Keratinocyte (primary cell): ENCODE measurements at regions not wholly inside any gene's neighbourhood (a gene's known extent, or its start where the extent isn't known, plus 50 kb on each side); places are given as distances from the start of the nearest gene placed in this dataset.

ENCODE experiments used
- DNase-seq: peaks from one replicate; pipeline ENCODE4 v3.0.0-alpha.2; 2011; ENCODE audit warnings: low read depth, missing footprints, low spot score
- FAIRE-seq: peaks from 2 replicates; lab custom pipeline; 2011; peaks lifted over from hg19 to GRCh38; lab: Jason Lieb, UNC
- H2AFZ ChIP-seq: 2 replicates; pipeline ENCODE4 v1.6.0; 2012; ENCODE audit warnings: low read length, control low read depth, inconsistent platforms; ENCODE audit not compliant: control insufficient read depth
- H3K27ac ChIP-seq: 2 replicates; pipeline ENCODE4 v1.5.1; 2011; ENCODE audit warnings: low read length; ENCODE audit not compliant: control insufficient read depth, insufficient read depth
- H3K27me3 ChIP-seq: 3 replicates; pipeline ENCODE4 v1.6.0; 2011; ENCODE audit warnings: low read length; ENCODE audit not compliant: control insufficient read depth, insufficient read depth; ENCODE audit errors: extremely low read depth
- H3K36me3 ChIP-seq, 2 experiments: 2 replicates in 1 of 2; 3 replicates in 1 of 2; pipeline ENCODE4 v1.5.1; 2011; ENCODE audit warnings: low read length in 2 of 2, mild to moderate bottlenecking in 1 of 2; ENCODE audit not compliant: control insufficient read depth in 2 of 2, insufficient read depth in 2 of 2; ENCODE audit errors: extremely low read depth in 1 of 2
- H3K4me1 ChIP-seq: 3 replicates; pipeline ENCODE4 v1.5.1; 2011; ENCODE audit warnings: low read length; ENCODE audit not compliant: control insufficient read depth, insufficient read depth; ENCODE audit errors: extremely low read depth
- H3K4me2 ChIP-seq: 3 replicates; pipeline ENCODE4 v1.6.0; 2011; ENCODE audit warnings: low read depth, low read length; ENCODE audit not compliant: control insufficient read depth, insufficient read depth; ENCODE audit errors: extremely low read depth
- H3K4me3 ChIP-seq, 3 experiments: fragments of 200-600 bp in 1 of 3; sonication (generic) in 1 of 3; 2 replicates in 2 of 3; 3 replicates in 1 of 3; pipeline ENCODE4 v1.5.1; 2011 to 2016; ENCODE audit warnings: low read length in 3 of 3, mild to moderate bottlenecking in 3 of 3, control low read depth in 2 of 3, inconsistent platforms in 1 of 3, low read depth in 1 of 3, mixed read lengths in 1 of 3, mixed run types in 1 of 3, moderate library complexity in 1 of 3; ENCODE audit not compliant: control insufficient read depth in 2 of 3, insufficient read depth in 2 of 3; ENCODE audit errors: extremely low read depth in 1 of 3
- H3K79me2 ChIP-seq: 2 replicates; pipeline ENCODE4 v1.6.0; 2012; ENCODE audit warnings: low read length; ENCODE audit not compliant: control insufficient read depth, insufficient read depth
- H3K9ac ChIP-seq: 3 replicates; pipeline ENCODE4 v1.6.0; 2011; ENCODE audit warnings: low read length; ENCODE audit not compliant: control insufficient read depth, insufficient read depth; ENCODE audit errors: extremely low read depth
- H3K9me1 ChIP-seq: 3 replicates; pipeline ENCODE4 v1.6.0; 2011; ENCODE audit warnings: low read length; ENCODE audit not compliant: control insufficient read depth, insufficient read depth; ENCODE audit errors: extremely low read depth
- H3K9me3 ChIP-seq: 2 replicates; pipeline ENCODE4 v1.5.1; 2012; ENCODE audit warnings: low read depth, low read length; ENCODE audit not compliant: control insufficient read depth
- H4K20me1 ChIP-seq: 3 replicates; pipeline ENCODE4 v1.6.0; 2011; ENCODE audit warnings: low read length; ENCODE audit not compliant: control insufficient read depth, insufficient read depth; ENCODE audit errors: extremely low read depth
- CTCF ChIP-seq, 3 experiments: IDR thresholded peaks in 1 of 3; conservative IDR thresholded peaks in 1 of 3; optimal IDR thresholded peaks in 1 of 3; 2 replicates in 2 of 3; 3 replicates in 1 of 3; pipeline versions ENCODE3 to v1.5.1; 2011; ENCODE audit warnings: low read length in 3 of 3, mild to moderate bottlenecking in 3 of 3, moderate library complexity in 2 of 3, control low read depth in 1 of 3, inconsistent platforms in 1 of 3; ENCODE audit not compliant: insufficient read depth in 2 of 3; ENCODE audit errors: extremely low read depth in 1 of 3
- EZH2 ChIP-seq: IDR thresholded peaks from one replicate; pipeline ENCODE4 v1.6.1; 2012; ENCODE audit warnings: inconsistent platforms, mild to moderate bottlenecking, low read length, moderate library complexity
- dilution Hi-C: fragments of 300-500 bp; cut with MboI; formaldehyde crosslinking; loops from one replicate; pipeline ENCODE4 v1.7.0; 2020; ENCODE audit warnings: low sequenced_read_pairs; ENCODE audit not compliant: extremely low pct_ligation_motif_present

- Histone ChIP-seq H2AFZ (peak overlapping the region; percentile 68), H3K36me3 (no peaks in the 10 kb centered on the region), H3K9me3 (no peaks in the 10 kb centered on the region), H3K9me1 (no peaks in the 10 kb centered on the region), H3K27ac (no peak overlapping the region), H3K4me1 (peaks cover 3% of the 10 kb centered on the region), H3K4me3 (no peak overlapping the region), H3K9ac (no peak overlapping the region), H3K4me2 (no peak overlapping the region), H3K79me2 (no peaks in the 10 kb centered on the region), H3K27me3 (no peaks in the 10 kb centered on the region), H4K20me1 (no peaks in the 10 kb centered on the region)
- no peak for TF ChIP-seq CTCF (optimal IDR thresholded peaks at IDR 0.05 in 1 of 3, IDR thresholded peaks at IDR 0.05 in 1 of 3, conservative IDR thresholded peaks at IDR 0.05 in 1 of 3; ENCODE audit: extremely low read depth in 1 of 3, insufficient read depth in 2 of 3, low read length in 3 of 3)
- no peak for TF ChIP-seq EZH2
- dilution Hi-C loops: no loop called here
- FAIRE-seq (no peak), DNase-seq (no peak)
These were observed 534.8 kb downstream of the INSC start for GRCh38 chr11:15649371-15650104.

- Histone ChIP-seq H3K4me1 (peaks cover 3% of the 10 kb centered on the region), H3K9me1 (no peaks in the 10 kb centered on the region), H3K27me3 (no peaks in the 10 kb centered on the region), H3K9me3 (no peaks in the 10 kb centered on the region), H3K27ac (no peak overlapping the region), H2AFZ (peak overlapping the region; percentile 78), H3K4me2 (peak overlapping the region; percentile 72), H3K9ac (peak overlapping the region; percentile 63), H3K36me3 (no peaks in the 10 kb centered on the region), H4K20me1 (no peaks in the 10 kb centered on the region), H3K79me2 (no peaks in the 10 kb centered on the region), H3K4me3 (peak overlapping the region; percentile 31 to 61 (median 52))
- dilution Hi-C loops: no loop called here
- no peak for TF ChIP-seq EZH2
- TF ChIP-seq CTCF (optimal IDR thresholded peaks at IDR 0.05 in 1 of 3, IDR thresholded peaks at IDR 0.05 in 1 of 3, conservative IDR thresholded peaks at IDR 0.05 in 1 of 3; ENCODE audit: extremely low read depth in 1 of 3, insufficient read depth in 2 of 3, low read length in 3 of 3): peak; percentile 82 to 99 (median 93)
- FAIRE-seq (peak; percentile 58), DNase-seq (peak; percentile 23)
These were observed 535.6 kb downstream of the INSC start for GRCh38 chr11:15650105-15650938.
